Forelimb muscle (tissue), 1 donor: ENCODE measurements at regions not wholly inside any gene's neighbourhood (a gene's known extent, or its start where the extent isn't known, plus 50 kb on each side); places are given as distances from the start of the nearest gene placed in this dataset.

Experiments
- DNase-seq: peaks from one replicate; pipeline ENCODE4 v3.0.0-alpha.2; 2013; ENCODE audit warnings: low read depth

DNA sequence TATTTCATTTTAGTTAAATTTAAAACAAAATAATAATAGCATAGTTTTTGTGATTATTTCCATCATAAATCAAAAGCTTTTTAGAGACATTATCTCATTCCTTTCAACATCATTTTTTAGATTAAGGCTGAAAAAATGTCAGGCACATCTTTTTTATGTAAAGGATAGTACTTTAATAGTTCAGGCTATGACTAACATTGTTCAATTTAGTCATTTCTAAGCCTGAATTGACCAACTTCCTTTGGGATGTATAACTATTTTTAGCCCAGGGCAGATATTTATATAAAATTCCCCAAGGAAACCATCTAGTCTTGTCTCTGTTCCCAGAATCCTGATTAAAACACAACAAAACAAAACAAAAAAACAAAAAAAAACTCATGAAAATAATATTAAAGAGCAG is 145.6 kb upstream of the PCDH18 start:
- DNase-seq, result no peak

- DNase-seq, result no peak
Observed at GRCh38 chr4:137676357-137676998, 144.2 kb upstream of the PCDH18 start.

GRCh38 chr4:137674066-137674465 is 141.8 kb upstream of the PCDH18 start:
- DNase-seq, result no peak

DNA sequence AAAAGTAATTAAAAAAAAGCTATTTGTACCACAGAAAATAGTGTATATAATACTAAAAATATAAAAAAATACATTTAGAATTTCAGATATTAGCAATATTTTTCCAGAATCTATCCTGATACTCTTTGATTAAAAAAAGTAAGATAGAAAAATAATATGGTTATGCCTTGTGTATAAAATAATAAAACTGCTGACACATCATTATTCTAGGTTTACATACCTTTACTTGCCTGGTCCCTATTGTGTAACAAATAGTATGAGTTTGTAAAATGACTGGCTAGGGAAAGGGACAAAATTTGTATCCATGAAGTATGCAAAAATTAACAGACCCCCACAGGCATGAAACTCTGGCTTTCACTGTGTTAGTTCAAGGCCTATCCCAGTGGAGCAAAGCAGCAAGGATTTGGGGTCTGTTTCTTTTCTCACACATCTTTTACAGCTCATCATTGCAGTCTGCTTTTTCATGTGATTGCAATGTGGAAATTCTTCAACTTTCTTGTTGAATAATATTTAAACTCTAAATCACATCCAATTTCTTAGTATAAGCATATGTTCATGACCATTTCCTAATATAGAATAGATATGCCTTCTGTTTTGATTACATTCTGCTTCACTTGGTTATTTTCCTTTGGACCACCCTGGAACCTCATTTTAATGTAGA is 136.7 kb upstream of the PCDH18 start:
- no peak for DNase-seq

GRCh38 chr4:137664416-137664815 is 132.1 kb upstream of the PCDH18 start:
- DNase-seq, result no peak

- DNase-seq, result peak; percentile 63
Observed at GRCh38 chr4:137664046-137664387, 131.7 kb upstream of the PCDH18 start.

DNA sequence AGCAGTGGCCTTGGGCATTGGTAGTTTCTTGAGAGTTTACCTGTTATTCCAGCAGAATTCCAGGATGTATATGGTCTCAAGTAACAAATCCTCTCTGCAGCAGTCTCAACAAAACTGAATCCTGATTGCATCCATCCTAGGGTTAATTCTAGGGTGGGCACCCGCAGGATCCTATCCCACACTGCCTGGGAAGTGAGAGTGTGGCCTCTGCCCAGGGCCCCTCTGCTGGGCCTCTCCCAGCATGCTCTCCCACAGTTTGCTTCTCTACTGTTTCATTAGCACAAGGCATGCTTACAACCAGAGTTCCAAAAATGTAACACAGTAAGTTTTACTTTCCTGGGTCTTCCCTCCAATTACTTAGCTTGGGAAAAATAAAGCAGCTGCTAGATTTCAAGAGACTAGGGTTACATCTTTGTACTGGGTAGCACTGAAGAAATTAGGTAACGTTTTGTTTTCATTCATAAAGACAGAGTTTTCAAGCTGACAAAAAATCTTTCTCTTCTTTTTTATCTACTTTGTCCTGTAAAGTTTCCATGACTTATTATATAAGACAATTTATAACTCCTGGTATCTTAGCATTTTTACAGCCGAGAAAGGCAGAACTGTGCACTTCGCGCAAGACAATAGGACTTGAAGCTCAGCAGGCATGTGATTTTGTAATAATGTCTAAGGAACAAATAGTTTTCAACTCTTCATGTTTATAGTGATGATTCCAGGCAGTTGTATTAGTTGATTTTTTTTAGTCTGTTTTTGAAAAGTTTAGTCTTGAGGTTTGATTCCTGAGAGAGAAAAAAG is 131.2 kb upstream of the PCDH18 start:
- DNase-seq, result no peak

DNA sequence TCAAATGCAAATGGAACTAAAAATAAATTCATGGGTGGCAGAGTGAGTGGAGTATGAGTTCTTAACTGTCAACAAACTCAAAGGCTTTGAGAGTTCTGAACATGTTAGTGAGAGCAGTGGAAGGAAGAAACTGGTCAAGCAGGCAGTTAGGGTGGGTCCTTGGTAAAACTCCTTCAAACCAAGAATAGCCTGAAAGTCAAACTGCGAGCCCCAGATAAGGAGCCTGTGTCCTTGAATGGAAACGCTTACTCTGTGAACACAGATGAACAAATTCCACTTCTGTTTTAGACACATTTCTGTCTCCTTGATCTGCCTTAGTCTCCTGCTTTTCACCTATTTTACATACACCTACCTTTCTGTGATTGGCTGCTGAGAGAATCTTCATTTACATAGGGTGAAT is 129.4 kb upstream of the PCDH18 start:
- no peak for DNase-seq

DNA sequence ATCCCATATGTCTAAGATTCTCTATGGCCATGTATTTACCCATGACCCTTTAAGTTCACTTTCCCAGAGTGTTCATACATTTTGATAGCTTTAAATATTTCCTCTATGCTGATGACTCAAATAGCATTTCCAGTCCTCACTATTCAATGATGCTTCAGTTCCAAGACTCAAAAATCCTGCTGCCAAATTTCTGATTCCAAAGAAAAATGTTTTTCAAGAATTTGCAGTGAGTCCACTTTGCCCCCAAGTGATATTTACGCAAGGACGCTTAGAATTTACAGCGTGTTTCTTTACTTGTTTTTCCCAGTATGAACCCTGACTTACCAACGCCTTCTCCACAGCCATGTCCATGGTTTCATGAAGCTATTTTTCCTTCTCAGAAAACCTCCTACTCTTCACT is 127.9 kb upstream of the PCDH18 start:
- no peak for DNase-seq

GRCh38 chr4:137659431-137659830 is 127.1 kb upstream of the PCDH18 start:
- DNase-seq, result no peak

- DNase-seq, result no peak
Observed at GRCh38 chr4:137656661-137657060, 124.4 kb upstream of the PCDH18 start.

GRCh38 chr4:137655302-137655701 is 123.0 kb upstream of the PCDH18 start:
- DNase-seq, result no peak

GRCh38 chr4:137651128-137651527 is 118.8 kb upstream of the PCDH18 start:
- DNase-seq, result no peak

GRCh38 chr4:137649711-137650450 is 117.6 kb upstream of the PCDH18 start:
- DNase-seq, result no peak

DNA sequence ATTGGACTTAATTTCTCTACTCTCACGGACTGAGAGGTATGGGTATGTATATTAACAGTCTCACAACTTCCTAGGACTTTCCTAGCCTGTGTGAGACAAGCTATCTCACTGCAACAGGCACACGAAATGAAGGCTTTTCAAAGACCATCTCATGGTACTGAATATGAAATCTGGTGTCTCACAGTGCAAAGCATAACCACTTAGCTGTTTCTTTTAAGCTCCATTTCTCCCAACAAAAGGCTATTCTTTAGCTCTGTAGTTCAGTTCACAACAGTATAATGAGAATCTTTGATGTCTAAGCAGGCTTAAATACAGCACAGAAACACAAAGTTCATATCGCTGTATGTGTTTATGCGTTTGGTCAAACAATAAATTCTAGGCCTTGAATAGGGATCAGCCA is 116.2 kb upstream of the PCDH18 start:
- no peak for DNase-seq

- DNase-seq, result no peak
Observed at GRCh38 chr4:137647375-137647774, 115.1 kb upstream of the PCDH18 start.

DNA sequence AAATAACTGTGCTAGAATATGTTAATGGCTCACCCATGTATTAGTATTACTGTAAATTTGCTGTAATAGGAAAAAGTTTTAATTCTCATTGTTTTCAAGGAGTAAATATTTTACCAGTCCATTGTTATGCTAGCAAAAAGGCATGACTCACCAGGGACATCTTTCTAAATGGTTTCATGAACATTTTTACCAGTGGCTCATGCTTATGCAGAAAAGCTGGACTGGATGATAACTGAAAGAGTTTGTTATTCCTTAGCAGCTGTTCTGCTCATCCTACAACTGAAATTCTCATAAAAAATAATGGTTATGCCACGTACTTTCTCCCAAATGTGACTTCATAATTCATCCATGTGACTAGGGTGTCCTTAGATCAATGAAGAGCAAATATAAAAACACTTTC is 111.9 kb upstream of the PCDH18 start:
- DNase-seq, result no peak

DNA sequence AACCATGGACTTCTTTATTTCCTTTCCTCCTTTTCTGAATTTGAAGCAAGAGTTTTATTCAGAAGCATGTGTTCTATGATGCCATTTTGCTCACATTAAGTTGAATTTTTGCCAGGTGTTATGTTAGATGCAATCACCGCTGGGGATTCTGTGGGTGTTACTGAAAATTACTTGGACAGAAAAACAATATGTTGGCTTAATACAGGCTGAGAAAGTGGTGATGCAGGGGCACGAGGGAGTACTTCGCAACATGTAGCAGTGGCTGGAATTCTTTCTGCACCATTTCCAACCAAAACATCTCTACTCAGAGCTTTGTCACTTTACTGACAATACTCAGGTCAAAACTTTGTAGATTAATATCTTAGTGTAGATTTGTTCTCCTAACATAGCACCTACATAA is 109.2 kb upstream of the PCDH18 start:
- DNase-seq, result no peak

GRCh38 chr4:137640838-137641158 is 108.5 kb upstream of the PCDH18 start:
- DNase-seq, result no peak

DNA sequence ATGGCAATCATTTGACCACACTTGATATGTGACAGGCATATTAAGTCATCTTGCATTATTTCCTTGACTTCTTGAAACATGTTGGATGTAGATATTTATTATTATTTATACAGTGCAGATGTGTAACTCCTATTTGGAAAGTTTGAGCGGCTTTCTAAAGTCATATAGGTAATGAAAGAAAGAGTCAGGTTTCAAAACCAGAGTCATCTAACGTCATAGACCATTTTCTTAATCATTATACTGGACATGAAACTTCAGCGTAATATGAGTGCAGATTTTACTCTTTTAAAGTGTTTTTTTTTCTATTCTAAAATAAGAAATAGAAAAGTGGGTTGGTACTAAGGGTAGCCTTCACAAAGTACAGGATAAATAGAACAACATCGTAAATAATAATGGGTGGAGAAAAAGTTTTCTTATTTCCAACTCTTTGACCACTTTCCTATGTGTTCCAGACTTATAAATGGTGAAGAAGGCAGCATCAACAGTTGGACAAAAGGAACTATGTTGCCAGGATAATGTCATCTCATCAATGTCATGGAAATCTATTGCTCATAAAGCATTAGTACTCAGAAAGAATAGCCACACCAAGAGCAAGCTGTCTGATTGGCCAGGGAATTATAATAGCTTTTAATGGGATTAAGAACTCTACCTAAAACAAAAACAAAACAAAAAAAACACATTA is 108.0 kb upstream of the PCDH18 start:
- no peak for DNase-seq

DNA sequence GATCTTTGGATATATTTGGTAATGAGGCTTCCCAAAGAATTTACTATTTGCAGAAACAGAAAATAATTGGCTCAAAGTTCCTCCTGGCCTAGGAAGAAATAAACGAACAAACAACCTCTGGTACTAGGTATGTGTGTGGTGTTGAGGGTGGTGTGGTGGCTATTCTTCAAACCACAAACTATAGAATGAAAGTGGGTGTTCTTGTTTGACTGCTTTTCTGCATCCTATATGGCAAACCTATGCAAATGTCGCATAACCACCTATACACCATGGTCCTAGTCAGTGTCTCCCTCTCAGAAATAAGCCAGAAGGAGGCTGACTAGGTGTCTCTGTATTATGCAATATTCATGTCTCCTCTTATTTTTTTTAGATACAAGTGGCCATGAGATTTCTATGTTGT is 106.6 kb upstream of the PCDH18 start:
- no peak for DNase-seq

GRCh38 chr4:137635601-137636000 is 103.3 kb upstream of the PCDH18 start:
- no peak for DNase-seq
